Upper lobe of left lung (tissue), 6 donors: ENCODE measurements at regions not wholly inside any gene's neighbourhood (a gene's known extent, or its start where the extent isn't known, plus 50 kb on each side); places are given as distances from the start of the nearest gene placed in this dataset.

Experiments
- ATAC-seq, 2 donors: fragments of 200-7000 bp; cut with Tn5 transposase; one replicate each; pipeline ENCODE4 v1.9.1; 2022; ENCODE audit warnings: mild to moderate bottlenecking in 2 of 2, moderate library complexity in 2 of 2; ENCODE audit not compliant: low FRiP score in 2 of 2
- DNase-seq, 2 donors: peaks; one replicate each; pipeline ENCODE4 v3.0.0-alpha.2; 2019 to 2020
- H3K27ac ChIP-seq, 4 donors: fragments of 200-600 bp; sonication (generic); one replicate each; pipeline ENCODE4 v1.5.1; 2016 to 2019
- H3K27me3 ChIP-seq, 4 donors: fragments of 200-600 bp; sonication (generic); one replicate each; pipeline ENCODE4 v1.5.1; 2017 to 2019
- H3K36me3 ChIP-seq, 4 donors: fragments of 200-600 bp; sonication (generic); one replicate each; pipeline ENCODE4 v1.5.1; 2016 to 2019
- H3K4me1 ChIP-seq, 4 donors: fragments of 200-600 bp; sonication (generic); one replicate each; pipeline ENCODE4 v1.5.1; 2018 to 2019
- H3K4me3 ChIP-seq, 4 donors: fragments of 200-600 bp; sonication (generic); one replicate each; pipeline ENCODE4 v1.5.1; 2017 to 2019; ENCODE audit warnings: mild to moderate bottlenecking in 2 of 4, moderate library complexity in 1 of 4
- H3K9me3 ChIP-seq, 4 donors: fragments of 200-600 bp; sonication (generic); one replicate each; pipeline ENCODE4 v1.5.1; 2018 to 2019
- EP300 ChIP-seq, 4 donors: sonication (generic); formaldehyde crosslinking; IDR thresholded peaks; one replicate each; pipeline ENCODE4 v1.5.1; 2017; ENCODE audit warnings: antibody characterized with exemption in 4 of 4, control low read depth in 2 of 4
- POLR2A ChIP-seq, 4 donors: fragments of 450-650 bp; IDR thresholded peaks; one replicate each; pipeline ENCODE4 v1.5.1; 2016 to 2017; ENCODE audit warnings: antibody characterized with exemption in 4 of 4, mild to moderate bottlenecking in 2 of 4
- POLR2AphosphoS5 ChIP-seq, 2 donors: sonication (generic); formaldehyde crosslinking; IDR thresholded peaks; one replicate each; pipeline ENCODE4 v1.5.1; 2017; ENCODE audit warnings: antibody characterized with exemption in 2 of 2
- WGBS, 2 donors: methylation state at CpG; one replicate each; pipeline ENCODE4 v1.1.5; 2017 to 2018; 5-methylcytosine and 5-hydroxymethylcytosine counted together
- TF ChIP-seq, protein P1 (sequence below), 6 experiments: fragments of 450-650 bp in 4 of 6; fragments of 200-600 bp in 2 of 6; sonication (generic) in 2 of 6; IDR thresholded peaks; one replicate each; pipeline ENCODE4 v1.5.1; 2016 to 2019; ENCODE audit warnings: antibody characterized with exemption in 6 of 6
- donor health status: DM: no; HTN: no; CAD: no; lungs with moderate emphysema.
- donor health status: DM: no; HTN: yes; CAD: no; lungs with severe emphysema.

DNA sequence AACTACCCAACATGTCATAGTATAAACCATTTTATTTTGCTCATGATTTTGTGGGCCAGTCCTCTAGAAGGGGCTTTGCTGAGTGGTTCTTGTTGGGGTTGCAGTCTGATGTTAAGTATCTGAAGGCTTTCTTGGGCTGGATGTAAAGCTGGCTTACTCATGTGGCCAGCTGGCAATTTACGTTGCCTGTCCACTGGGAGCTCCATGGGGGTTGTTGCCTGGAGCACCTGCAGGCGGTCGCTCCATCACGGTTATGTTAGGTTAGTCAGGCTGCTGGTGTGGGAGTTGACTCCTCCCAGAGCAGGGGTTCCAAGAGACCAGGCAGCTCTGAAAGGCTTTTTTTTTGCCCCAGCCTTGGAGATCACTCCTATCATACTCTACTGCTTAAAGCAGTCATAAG lies 98.1 kb downstream of the NR1D2 start:
- ATAC-seq, result no peak
- H3K36me3 ChIP-seq, result no peaks in the 10 kb centered on the region
- 95 to 100% methylated on average over 4 of the region's 4 CpGs for WGBS, 2 donors
- no peak overlapping the region for H3K4me3 ChIP-seq
- H3K9me3 ChIP-seq, result no peaks in the 10 kb centered on the region
- TF ChIP-seq, protein P1, sequence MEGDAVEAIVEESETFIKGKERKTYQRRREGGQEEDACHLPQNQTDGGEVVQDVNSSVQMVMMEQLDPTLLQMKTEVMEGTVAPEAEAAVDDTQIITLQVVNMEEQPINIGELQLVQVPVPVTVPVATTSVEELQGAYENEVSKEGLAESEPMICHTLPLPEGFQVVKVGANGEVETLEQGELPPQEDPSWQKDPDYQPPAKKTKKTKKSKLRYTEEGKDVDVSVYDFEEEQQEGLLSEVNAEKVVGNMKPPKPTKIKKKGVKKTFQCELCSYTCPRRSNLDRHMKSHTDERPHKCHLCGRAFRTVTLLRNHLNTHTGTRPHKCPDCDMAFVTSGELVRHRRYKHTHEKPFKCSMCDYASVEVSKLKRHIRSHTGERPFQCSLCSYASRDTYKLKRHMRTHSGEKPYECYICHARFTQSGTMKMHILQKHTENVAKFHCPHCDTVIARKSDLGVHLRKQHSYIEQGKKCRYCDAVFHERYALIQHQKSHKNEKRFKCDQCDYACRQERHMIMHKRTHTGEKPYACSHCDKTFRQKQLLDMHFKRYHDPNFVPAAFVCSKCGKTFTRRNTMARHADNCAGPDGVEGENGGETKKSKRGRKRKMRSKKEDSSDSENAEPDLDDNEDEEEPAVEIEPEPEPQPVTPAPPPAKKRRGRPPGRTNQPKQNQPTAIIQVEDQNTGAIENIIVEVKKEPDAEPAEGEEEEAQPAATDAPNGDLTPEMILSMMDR (IDR thresholded peaks at IDR 0.05), result no peak
- TF ChIP-seq EP300 (IDR thresholded peaks at IDR 0.05), result no peak
- no peak for TF ChIP-seq POLR2A (IDR thresholded peaks at IDR 0.05)
- TF ChIP-seq POLR2AphosphoS5 (IDR thresholded peaks at IDR 0.05), result no peak
- peak overlapping the region; percentile 27 to 83 (median 48) for H3K27ac ChIP-seq
- DNase-seq, result no peak
- H3K27me3 ChIP-seq, result no peaks in the 10 kb centered on the region
- peaks cover 0 to 9% (median 6%) of the 10 kb centered on the region in 4 donors for H3K4me1 ChIP-seq

DNA sequence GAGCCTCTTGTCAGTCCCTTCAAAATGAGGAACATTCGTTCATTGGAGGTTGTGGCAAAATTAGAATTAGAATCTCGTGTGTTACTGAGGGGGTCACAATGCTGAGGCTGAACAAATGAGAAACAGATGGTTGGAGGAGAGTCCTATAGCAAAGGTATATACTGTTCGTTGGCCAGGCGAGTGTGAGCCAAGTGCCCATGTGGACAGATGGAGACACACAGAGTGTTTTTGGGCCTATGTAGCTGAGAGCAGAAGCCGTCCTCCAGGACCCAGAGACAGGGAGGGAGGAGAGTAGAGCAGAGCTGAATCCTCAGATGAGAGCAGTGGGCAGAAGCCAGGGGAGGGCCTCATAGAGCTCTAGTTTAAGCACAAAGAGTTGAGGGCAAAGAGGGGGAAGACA lies 98.9 kb downstream of the NR1D2 start:
- WGBS, 2 donors, result 94 to 97% methylated on average over 5 of the region's 5 CpGs
- DNase-seq (no peak), ATAC-seq (no peak)
- Histone ChIP-seq H3K27ac (peak overlapping the region in 2 of 4 donors; percentile 4 to 83), H3K36me3 (no peaks in the 10 kb centered on the region), H3K4me3 (no peak overlapping the region), H3K4me1 (peaks cover 0 to 9% (median 6%) of the 10 kb centered on the region in 4 donors), H3K9me3 (no peaks in the 10 kb centered on the region), H3K27me3 (no peaks in the 10 kb centered on the region)
- TF ChIP-seq, protein P1 (IDR thresholded peaks at IDR 0.05), result no peak
- no peak for TF ChIP-seq POLR2A (IDR thresholded peaks at IDR 0.05)
- TF ChIP-seq POLR2AphosphoS5 (IDR thresholded peaks at IDR 0.05), result no peak
- no peak for TF ChIP-seq EP300 (IDR thresholded peaks at IDR 0.05)

DNA sequence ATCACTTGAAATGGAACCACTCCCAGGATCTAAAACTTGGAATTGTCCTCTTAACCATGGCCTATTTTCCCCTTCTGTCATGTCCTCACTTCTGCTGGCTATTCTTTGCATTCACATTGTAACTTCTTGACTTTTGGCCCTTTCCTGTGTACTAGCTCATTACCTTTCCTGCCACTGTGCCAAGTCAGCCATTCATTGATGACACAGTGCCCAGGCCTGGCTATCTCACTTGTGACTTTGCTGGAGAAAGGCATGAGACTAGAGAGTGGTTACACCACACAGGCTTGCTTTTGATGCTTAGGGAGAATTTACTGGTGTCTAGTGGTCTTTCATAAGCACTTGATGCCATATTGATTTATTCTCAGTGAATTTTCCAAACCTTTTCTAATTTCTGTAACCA lies 101.1 kb downstream of the NR1D2 start:
- TF ChIP-seq, protein P1 (IDR thresholded peaks at IDR 0.05), result no peak
- Histone ChIP-seq H3K27me3 (no peaks in the 10 kb centered on the region), H3K36me3 (no peaks in the 10 kb centered on the region), H3K4me1 (peaks cover 0 to 8% (median 5%) of the 10 kb centered on the region in 4 donors), H3K9me3 (no peaks in the 10 kb centered on the region), H3K4me3 (no peak overlapping the region), H3K27ac (no peak overlapping the region)
- no peak for DNase-seq
- no peak for ATAC-seq

DNA sequence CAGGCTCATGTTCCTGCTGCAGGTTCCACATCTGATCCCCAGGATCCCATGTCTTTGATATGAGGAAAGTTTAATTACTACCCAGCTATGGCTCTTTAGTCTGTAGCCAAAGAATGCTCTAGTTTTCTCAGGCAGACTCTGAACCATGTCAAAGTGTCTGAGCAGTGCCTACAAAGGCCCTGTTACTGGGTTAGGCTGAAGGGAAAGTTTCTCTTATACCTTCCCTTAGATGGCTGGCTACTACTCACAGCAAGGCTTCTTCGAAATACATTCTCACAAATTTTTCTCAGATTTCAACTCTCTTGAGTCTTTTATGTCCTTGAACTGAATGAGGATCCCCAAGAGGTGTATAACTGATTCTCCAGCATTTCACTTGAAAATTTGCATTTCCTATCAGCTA lies 102.4 kb downstream of the NR1D2 start:
- H3K4me1 ChIP-seq, result peaks cover 0 to 8% (median 5%) of the 10 kb centered on the region in 4 donors
- no peaks in the 10 kb centered on the region for H3K9me3 ChIP-seq
- 0% methylated on average over 1 of the region's 1 CpG; no CpG with 5 or more reads in 1 of the 2 donors for WGBS, 2 donors
- H3K27ac ChIP-seq, result no peak overlapping the region
- DNase-seq (no peak), ATAC-seq (no peak)
- no peak overlapping the region for H3K4me3 ChIP-seq
- no peaks in the 10 kb centered on the region for H3K27me3 ChIP-seq
- TF ChIP-seq EP300 (IDR thresholded peaks at IDR 0.05) (no peak), POLR2A (IDR thresholded peaks at IDR 0.05) (no peak)
- no peaks in the 10 kb centered on the region for H3K36me3 ChIP-seq

DNA sequence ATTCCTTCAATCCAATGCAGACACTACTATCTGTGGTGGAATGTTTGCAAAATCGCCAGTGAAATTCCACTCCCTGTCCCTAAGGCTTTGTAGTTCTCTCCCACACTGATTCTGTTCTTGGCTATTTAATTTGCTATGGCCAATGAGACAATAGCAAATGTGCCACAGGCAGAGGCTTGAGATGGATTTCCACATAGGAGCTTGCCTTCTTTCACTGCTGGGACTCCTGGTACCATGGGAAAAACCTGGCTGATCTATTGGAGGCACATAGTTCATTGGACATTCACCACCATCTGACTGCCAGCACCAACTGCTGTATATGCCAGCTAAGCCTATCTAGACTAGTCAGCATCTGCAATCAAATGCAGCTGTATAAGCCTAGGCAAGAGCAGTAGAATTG lies 103.8 kb downstream of the NR1D2 start:
- TF ChIP-seq EP300 (IDR thresholded peaks at IDR 0.05), result no peak
- no peak for TF ChIP-seq POLR2A (IDR thresholded peaks at IDR 0.05)
- TF ChIP-seq, protein P1 (IDR thresholded peaks at IDR 0.05), result no peak
- TF ChIP-seq POLR2AphosphoS5 (IDR thresholded peaks at IDR 0.05), result no peak

More for the DNA sequence above, 103.8 kb downstream of the NR1D2 start:
- Histone ChIP-seq H3K36me3 (no peaks in the 10 kb centered on the region), H3K27ac (no peak overlapping the region), H3K27me3 (no peaks in the 10 kb centered on the region), H3K4me1 (no peaks in the 10 kb centered on the region), H3K9me3 (no peaks in the 10 kb centered on the region), H3K4me3 (no peak overlapping the region)
- peak in 1 of 2 donors; percentile 85 for ATAC-seq
- DNase-seq, result no peak
- 91 to 93% methylated on average over 1 of the region's 1 CpG for WGBS, 2 donors
